ENCODE measurements at regions not wholly inside any gene's neighbourhood (a gene's known extent, or its start where the extent isn't known, plus 50 kb on each side); places are given as distances from the start of the nearest gene placed in this dataset.

DNA sequence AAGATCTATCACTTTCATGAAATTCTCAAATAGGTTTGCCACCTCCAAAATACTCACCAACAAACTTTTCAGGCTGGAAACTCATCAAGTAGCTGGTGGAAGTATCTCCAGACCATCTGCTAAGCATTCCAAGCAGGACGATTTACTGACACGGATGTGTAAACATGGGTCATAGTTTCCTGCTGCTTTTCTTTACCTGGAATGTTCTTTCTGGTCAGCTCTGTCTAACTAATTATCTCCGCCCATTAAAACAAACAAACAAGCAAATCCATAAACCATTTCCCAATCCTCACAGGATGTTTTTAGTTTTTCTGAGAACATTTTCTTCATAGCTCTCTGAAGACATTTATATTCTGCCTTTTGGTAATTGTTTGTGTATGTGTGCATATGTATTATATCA lies 397.0 kb downstream of the METTL15 start:
- TF ChIP-seq, protein P1, sequence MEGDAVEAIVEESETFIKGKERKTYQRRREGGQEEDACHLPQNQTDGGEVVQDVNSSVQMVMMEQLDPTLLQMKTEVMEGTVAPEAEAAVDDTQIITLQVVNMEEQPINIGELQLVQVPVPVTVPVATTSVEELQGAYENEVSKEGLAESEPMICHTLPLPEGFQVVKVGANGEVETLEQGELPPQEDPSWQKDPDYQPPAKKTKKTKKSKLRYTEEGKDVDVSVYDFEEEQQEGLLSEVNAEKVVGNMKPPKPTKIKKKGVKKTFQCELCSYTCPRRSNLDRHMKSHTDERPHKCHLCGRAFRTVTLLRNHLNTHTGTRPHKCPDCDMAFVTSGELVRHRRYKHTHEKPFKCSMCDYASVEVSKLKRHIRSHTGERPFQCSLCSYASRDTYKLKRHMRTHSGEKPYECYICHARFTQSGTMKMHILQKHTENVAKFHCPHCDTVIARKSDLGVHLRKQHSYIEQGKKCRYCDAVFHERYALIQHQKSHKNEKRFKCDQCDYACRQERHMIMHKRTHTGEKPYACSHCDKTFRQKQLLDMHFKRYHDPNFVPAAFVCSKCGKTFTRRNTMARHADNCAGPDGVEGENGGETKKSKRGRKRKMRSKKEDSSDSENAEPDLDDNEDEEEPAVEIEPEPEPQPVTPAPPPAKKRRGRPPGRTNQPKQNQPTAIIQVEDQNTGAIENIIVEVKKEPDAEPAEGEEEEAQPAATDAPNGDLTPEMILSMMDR (IDR thresholded peaks at IDR 0.05) = no peak
- TF ChIP-seq POLR2A (IDR thresholded peaks at IDR 0.05) = no peak
